ENCODE measurements at regions not wholly inside any gene's neighbourhood (a gene's known extent, or its start where the extent isn't known, plus 50 kb on each side); places are given as distances from the start of the nearest gene placed in this dataset.

- H3F3A ChIP-seq (ENCODE audit: insufficient read depth, low read length, poor library complexity, severe bottlenecking), result no peaks in the 10 kb centered on the region
- no peak overlapping the region for H2AFZ ChIP-seq (ENCODE audit: low read depth, low read length)
- no peaks in the 10 kb centered on the region for H3K79me2 ChIP-seq (replicated peaks; ENCODE audit: insufficient read depth, low read length)
- no peaks in the 10 kb centered on the region for H3K27me3 ChIP-seq (ENCODE audit: insufficient read depth, low read depth, low read length)
- H4K20me1 ChIP-seq (ENCODE audit: insufficient read depth), result no peaks in the 10 kb centered on the region
- no peak overlapping the region for H3K4me2 ChIP-seq (ENCODE audit: low read length)
- no peaks in the 10 kb centered on the region for H3K36me3 ChIP-seq (ENCODE audit: insufficient read depth, low read length)
- TF ChIP-seq MXI1 (conservative IDR thresholded peaks at IDR 0.05; ENCODE audit: poor library complexity, severe bottlenecking) (no peak), POLR2AphosphoS5 (IDR thresholded peaks at IDR 0.05) (no peak), RAD21 (conservative IDR thresholded peaks at IDR 0.05) (no peak), EP300 (conservative IDR thresholded peaks at IDR 0.05; ENCODE audit: poor library complexity, severe bottlenecking) (no peak), CTCF (IDR thresholded peaks at IDR 0.05; ENCODE audit: poor library complexity, severe bottlenecking) (no peak), EZH2 (IDR thresholded peaks at IDR 0.05; ENCODE audit: borderline replicate concordance, insufficient read depth, low read length, poor library complexity, severe bottlenecking) (no peak), SMC3 (conservative IDR thresholded peaks at IDR 0.05; ENCODE audit: poor library complexity) (no peak), REST (IDR thresholded peaks at IDR 0.05; ENCODE audit: borderline replicate concordance) (no peak), TAF1 (IDR thresholded peaks at IDR 0.05; ENCODE audit: low read depth) (no peak)
- peaks cover 23% of the 10 kb centered on the region for H3K9me3 ChIP-seq (ENCODE audit: low read length)
- H3K27ac ChIP-seq (ENCODE audit: low read length), result no peak overlapping the region
- no peaks in the 10 kb centered on the region for H3K9me2 ChIP-seq (ENCODE audit: insufficient read depth, low read length)
- H3K9ac ChIP-seq (ENCODE audit: low read length), result no peak overlapping the region
- no peak overlapping the region for H3K4me3 ChIP-seq (ENCODE audit: low read length)
Observed at GRCh38 chr15:25185791-25186190, 231.0 kb downstream of the SNRPN start.

GRCh38 chr15:25186411-25186810 lies 231.6 kb downstream of the SNRPN start:
- Histone ChIP-seq H3K36me3 (ENCODE audit: insufficient read depth, low read length) (no peaks in the 10 kb centered on the region), H3K9ac (ENCODE audit: low read length) (no peak overlapping the region), H4K20me1 (ENCODE audit: insufficient read depth) (no peaks in the 10 kb centered on the region), H3K9me3 (ENCODE audit: low read length) (peaks cover 18% of the 10 kb centered on the region), H3K4me3 (ENCODE audit: low read length) (no peak overlapping the region), H3K79me2 (replicated peaks; ENCODE audit: insufficient read depth, low read length) (no peaks in the 10 kb centered on the region), H3K4me2 (ENCODE audit: low read length) (no peak overlapping the region), H3K9me2 (ENCODE audit: insufficient read depth, low read length) (no peaks in the 10 kb centered on the region), H3K27ac (ENCODE audit: low read length) (no peak overlapping the region), H3K27me3 (ENCODE audit: insufficient read depth, low read depth, low read length) (no peaks in the 10 kb centered on the region), H2AFZ (ENCODE audit: low read depth, low read length) (no peak overlapping the region), H3F3A (ENCODE audit: insufficient read depth, low read length, poor library complexity, severe bottlenecking) (no peaks in the 10 kb centered on the region)
- TF ChIP-seq EP300 (conservative IDR thresholded peaks at IDR 0.05; ENCODE audit: poor library complexity, severe bottlenecking), result no peak
- TF ChIP-seq RAD21 (conservative IDR thresholded peaks at IDR 0.05), result no peak
- no peak for TF ChIP-seq TAF1 (IDR thresholded peaks at IDR 0.05; ENCODE audit: low read depth)
- TF ChIP-seq POLR2AphosphoS5 (IDR thresholded peaks at IDR 0.05), result no peak
- no peak for TF ChIP-seq REST (IDR thresholded peaks at IDR 0.05; ENCODE audit: borderline replicate concordance)
- no peak for TF ChIP-seq SMC3 (conservative IDR thresholded peaks at IDR 0.05; ENCODE audit: poor library complexity)
- TF ChIP-seq MXI1 (conservative IDR thresholded peaks at IDR 0.05; ENCODE audit: poor library complexity, severe bottlenecking), result no peak
- no peak for TF ChIP-seq EZH2 (IDR thresholded peaks at IDR 0.05; ENCODE audit: borderline replicate concordance, insufficient read depth, low read length, poor library complexity, severe bottlenecking)
- no peak for TF ChIP-seq CTCF (IDR thresholded peaks at IDR 0.05; ENCODE audit: poor library complexity, severe bottlenecking)
